HCT116 (cell line): ENCODE measurements at regions not wholly inside any gene's neighbourhood (a gene's known extent, or its start where the extent isn't known, plus 50 kb on each side); places are given as distances from the start of the nearest gene placed in this dataset.

Experiments used
- ATAC-seq: fragments of 200-7000 bp; cut with Tn5 transposase; 2 replicates; pipeline ENCODE4 v1.9.1; 2020; ENCODE audit warnings: mild to moderate bottlenecking, moderate library complexity
- BruUV-seq: library from RNA; stranded (reverse); fragments of 400-500 nt; replicated peaks from 2 replicates; lab custom pipeline; 2021; lab: Mats Ljungman, UMichigan
- CTCF ChIA-PET: fragments of 300-600 bp; sonication (Branson Sonifier 250); formaldehyde crosslinking; loops from one replicate; lab custom pipeline; 2021; ENCODE audit warnings: antibody characterized with exemption; lab: Charles Lee
- POLR2A ChIA-PET: fragments of 300-600, 350-600 bp; sonication (Branson Sonifier 250); formaldehyde crosslinking; loops from one replicate; lab custom pipeline; 2021; ENCODE audit warnings: antibody characterized with exemption; lab: Charles Lee
- RAD21 ChIA-PET, 2 experiments: fragments of 300-600 bp; sonication (Branson Sonifier 250); formaldehyde crosslinking; loops; one replicate each; lab custom pipeline; 2023; ENCODE audit warnings: low total read pairs in 2 of 2; ENCODE audit not compliant: uncharacterized antibody in 2 of 2, unreplicated experiment in 2 of 2, low non-redundant PET in 1 of 2; lab: Charles Lee
- DNase-seq: peaks from one replicate; pipeline ENCODE4 v3.0.0-alpha.2; 2010; ENCODE audit warnings: low read depth, low spot score
- H2AFZ ChIP-seq: fragments of 200-600 bp; shearing (Covaris generic), sonication (generic); 2 replicates; pipeline ENCODE4 v1.6.1; 2017; ENCODE audit warnings: low read depth, mixed run types, mixed read lengths, antibody characterized with exemption, low read length; ENCODE audit not compliant: poor library complexity, severe bottlenecking
- H3K27ac ChIP-seq: 2 replicates; pipeline ENCODE4 v1.5.1; 2012; ENCODE audit warnings: low read depth, low read length
- H3K27me3 ChIP-seq: fragments of 200-600 bp; sonication (generic); 2 replicates; pipeline ENCODE4 v1.6.1; 2016; ENCODE audit warnings: mixed run types, low read length, mixed read lengths; ENCODE audit not compliant: insufficient read depth
- H3K36me3 ChIP-seq, 2 experiments: fragments of 200-500 bp in 1 of 2; fragments of 200-600 bp in 1 of 2; sonication (Bioruptor generic) in 1 of 2; sonication (generic) in 1 of 2; 2 replicates each; pipeline versions ENCODE4 v1.5.1 to v1.6.1; 2014 to 2016; ENCODE audit warnings: low read length in 2 of 2, inconsistent platforms in 1 of 2, mixed read lengths in 1 of 2, mixed run types in 1 of 2; ENCODE audit not compliant: insufficient read depth in 2 of 2, control insufficient read depth in 1 of 2
- H3K4me1 ChIP-seq, 2 experiments: fragments of 200-600 bp in 1 of 2; sonication (generic) in 1 of 2; 2 replicates each; pipeline versions ENCODE4 v1.5.1 to v1.6.1; 2012 to 2017; ENCODE audit warnings: low read length in 2 of 2, inconsistent platforms in 1 of 2, mild to moderate bottlenecking in 1 of 2, mixed read lengths in 1 of 2, mixed run types in 1 of 2, moderate library complexity in 1 of 2; ENCODE audit not compliant: insufficient read depth in 2 of 2, control insufficient read depth in 1 of 2
- H3K4me2 ChIP-seq: fragments of 200-600 bp; sonication (generic); 2 replicates; pipeline ENCODE4 v1.6.1; 2017; ENCODE audit warnings: mixed run types, low read length, mixed read lengths
- H3K4me3 ChIP-seq, 2 experiments: fragments of 200-600 bp in 1 of 2; sonication (generic) in 1 of 2; replicated peaks in 1 of 2; 2 replicates each; pipeline ENCODE4 v1.5.1; 2011 to 2016; ENCODE audit warnings: low read length in 2 of 2, control low read depth in 1 of 2, low read depth in 1 of 2, mild to moderate bottlenecking in 1 of 2, mixed read lengths in 1 of 2, mixed run types in 1 of 2
- H3K79me2 ChIP-seq: fragments of 200-600 bp; sonication (generic); 2 replicates; pipeline ENCODE4 v1.6.1; 2017; ENCODE audit warnings: mild to moderate bottlenecking, mixed run types, low read length, moderate library complexity, mixed read lengths; ENCODE audit not compliant: insufficient read depth
- H3K9ac ChIP-seq: fragments of 200-600 bp; sonication (generic); 2 replicates; pipeline ENCODE4 v1.6.1; 2016; ENCODE audit warnings: low read length, mixed read lengths
- H3K9me2 ChIP-seq: fragments of 200-600 bp; sonication (generic), shearing (Covaris generic); 2 replicates; pipeline ENCODE4 v1.6.1; 2017; ENCODE audit warnings: mixed run types, mild to moderate bottlenecking, moderate library complexity; ENCODE audit not compliant: insufficient read depth
- H3K9me3 ChIP-seq, 2 experiments: fragments of 200-500 bp in 1 of 2; fragments of 200-600 bp in 1 of 2; sonication (Bioruptor generic) in 1 of 2; sonication (generic) in 1 of 2; 2 replicates each; pipeline ENCODE4 v1.6.1; 2014 to 2017; ENCODE audit warnings: low read length in 2 of 2, mixed read lengths in 2 of 2, inconsistent platforms in 1 of 2, low read depth in 1 of 2, mild to moderate bottlenecking in 1 of 2, mixed run types in 1 of 2, moderate library complexity in 1 of 2; ENCODE audit not compliant: control insufficient read depth in 1 of 2, insufficient read depth in 1 of 2
- H4K20me1 ChIP-seq: fragments of 200-600 bp; sonication (generic), shearing (Covaris generic); 2 replicates; pipeline ENCODE4 v1.6.1; 2017; ENCODE audit warnings: mixed run types, mild to moderate bottlenecking, moderate library complexity; ENCODE audit not compliant: insufficient read depth
- POLR2A ChIP-seq: IDR thresholded peaks from 2 replicates; pipeline ENCODE4 v1.7.0; 2011; ENCODE audit warnings: borderline replicate concordance; ENCODE audit not compliant: insufficient read depth, insufficient read length; ENCODE audit errors: extremely low read depth
- SRF ChIP-seq: IDR thresholded peaks from 2 replicates; pipeline ENCODE4 v1.6.1; 2012; ENCODE audit warnings: low read depth
- intact Hi-C: fragments of 100-400 bp; cut with micrococcal nuclease; formaldehyde crosslinking; loops from 2 replicates; pipeline ENCODE4 v1.10.0; 2022
- TF ChIP-seq, protein P1 (sequence below): IDR thresholded peaks from 2 replicates; pipeline ENCODE4 v1.6.1; 2011; ENCODE audit warnings: mild to moderate bottlenecking, low read length, moderate library complexity; ENCODE audit not compliant: insufficient replicate concordance; ENCODE audit errors: extremely low read depth

DNA sequence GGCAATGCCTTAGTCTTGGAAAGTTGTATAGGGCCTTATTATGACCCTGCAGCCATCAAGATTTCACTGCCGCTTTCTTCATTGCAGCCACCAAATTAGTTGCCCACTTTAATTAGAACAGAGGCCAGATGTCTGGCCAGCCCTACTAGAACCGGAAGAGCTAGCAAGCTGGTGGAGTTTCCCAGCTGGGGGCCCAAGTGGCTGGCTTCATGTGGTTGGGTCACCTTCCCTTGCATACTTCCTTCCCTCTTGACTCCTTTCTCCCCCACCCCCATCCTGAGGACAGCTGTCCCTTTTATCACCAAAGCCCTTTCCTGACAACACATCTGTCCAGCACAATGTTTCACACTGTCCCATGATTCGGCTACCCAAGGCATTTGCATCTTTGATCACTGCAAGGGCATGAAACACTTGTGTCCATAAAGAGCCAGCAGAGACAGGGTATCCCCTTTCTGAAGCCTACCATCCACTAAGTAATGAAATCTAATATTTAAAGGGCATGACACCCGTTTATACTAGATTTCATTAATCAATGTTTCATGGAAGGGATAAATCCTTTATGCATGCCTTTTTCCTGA lies 187.2 kb downstream of the BCL11A start:
- H3K9ac ChIP-seq = no peak overlapping the region
- TF ChIP-seq, protein P1, sequence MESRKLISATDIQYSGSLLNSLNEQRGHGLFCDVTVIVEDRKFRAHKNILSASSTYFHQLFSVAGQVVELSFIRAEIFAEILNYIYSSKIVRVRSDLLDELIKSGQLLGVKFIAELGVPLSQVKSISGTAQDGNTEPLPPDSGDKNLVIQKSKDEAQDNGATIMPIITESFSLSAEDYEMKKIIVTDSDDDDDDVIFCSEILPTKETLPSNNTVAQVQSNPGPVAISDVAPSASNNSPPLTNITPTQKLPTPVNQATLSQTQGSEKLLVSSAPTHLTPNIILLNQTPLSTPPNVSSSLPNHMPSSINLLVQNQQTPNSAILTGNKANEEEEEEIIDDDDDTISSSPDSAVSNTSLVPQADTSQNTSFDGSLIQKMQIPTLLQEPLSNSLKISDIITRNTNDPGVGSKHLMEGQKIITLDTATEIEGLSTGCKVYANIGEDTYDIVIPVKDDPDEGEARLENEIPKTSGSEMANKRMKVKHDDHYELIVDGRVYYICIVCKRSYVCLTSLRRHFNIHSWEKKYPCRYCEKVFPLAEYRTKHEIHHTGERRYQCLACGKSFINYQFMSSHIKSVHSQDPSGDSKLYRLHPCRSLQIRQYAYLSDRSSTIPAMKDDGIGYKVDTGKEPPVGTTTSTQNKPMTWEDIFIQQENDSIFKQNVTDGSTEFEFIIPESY = no peak
- no peak for TF ChIP-seq SRF
- no peak for TF ChIP-seq POLR2A
- no TSS peak for BruUV-seq
- DNase-seq (no peak), ATAC-seq (no peak)
- no peaks in the 10 kb centered on the region for H3K9me2 ChIP-seq
- CTCF ChIA-PET = no interaction called here
- RAD21 ChIA-PET = no interaction called here
- no peak overlapping the region for H3K4me2 ChIP-seq
- H3K9me3 ChIP-seq = no peaks in the 10 kb centered on the region
- no peaks in the 10 kb centered on the region for H4K20me1 ChIP-seq
- H2AFZ ChIP-seq = no peak overlapping the region
- H3K79me2 ChIP-seq = no peaks in the 10 kb centered on the region
- H3K36me3 ChIP-seq = no peaks in the 10 kb centered on the region
- POLR2A ChIA-PET = no interaction called here
- peaks cover 3% of the 10 kb centered on the region; the same call in 1 of the 2 replicates for H3K27me3 ChIP-seq
- intact Hi-C loops = no loop called here
- no peak overlapping the region for H3K27ac ChIP-seq
- H3K4me3 ChIP-seq = no peak overlapping the region
- no peaks in the 10 kb centered on the region for H3K4me1 ChIP-seq

DNA sequence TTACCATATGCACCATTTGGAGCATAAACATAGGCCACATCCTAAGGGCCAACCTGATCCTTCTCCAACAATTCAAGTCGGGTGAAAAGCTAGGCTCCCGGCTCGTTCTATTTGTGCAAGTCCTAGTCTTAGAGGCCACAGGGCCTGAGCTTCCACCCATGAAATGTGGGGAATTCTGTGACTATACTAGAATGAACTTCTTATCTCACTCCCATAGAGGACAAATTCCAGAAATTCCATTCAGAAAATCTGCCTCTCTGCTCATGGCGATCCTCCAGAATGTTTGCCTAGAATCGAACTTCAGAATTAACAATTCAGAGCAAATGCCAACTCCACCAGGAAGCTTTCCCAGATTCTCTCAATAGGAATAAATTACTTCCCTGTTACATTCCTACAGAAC lies 187.9 kb downstream of the BCL11A start:
- intact Hi-C loops = no loop called here
- Histone ChIP-seq H3K27me3 (0 out of 2 replicates have a peak, but pooled peaks cover 3% of the 10 kb centered on the region), H4K20me1 (no peaks in the 10 kb centered on the region), H3K9me3 (no peaks in the 10 kb centered on the region), H3K4me3 (no peak overlapping the region), H3K27ac (no peak overlapping the region), H2AFZ (no peak overlapping the region), H3K9ac (no peak overlapping the region), H3K4me1 (no peaks in the 10 kb centered on the region), H3K79me2 (no peaks in the 10 kb centered on the region), H3K4me2 (no peak overlapping the region), H3K9me2 (no peaks in the 10 kb centered on the region), H3K36me3 (no peaks in the 10 kb centered on the region)
- BruUV-seq = no TSS peak
- CTCF ChIA-PET = no interaction called here
- DNase-seq (no peak), ATAC-seq (no peak)
- no peak for TF ChIP-seq SRF
- RAD21 ChIA-PET = no interaction called here
- POLR2A ChIA-PET = no interaction called here
